ENCODE measurements at regions not wholly inside any gene's neighbourhood (a gene's known extent, or its start where the extent isn't known, plus 50 kb on each side); places are given as distances from the start of the nearest gene placed in this dataset.
"Not testable (repeated sequence)": the region's sequence is repeated elsewhere in the genome, so short reads cannot be mapped to it uniquely, and the experiment has no call there.

DNA sequence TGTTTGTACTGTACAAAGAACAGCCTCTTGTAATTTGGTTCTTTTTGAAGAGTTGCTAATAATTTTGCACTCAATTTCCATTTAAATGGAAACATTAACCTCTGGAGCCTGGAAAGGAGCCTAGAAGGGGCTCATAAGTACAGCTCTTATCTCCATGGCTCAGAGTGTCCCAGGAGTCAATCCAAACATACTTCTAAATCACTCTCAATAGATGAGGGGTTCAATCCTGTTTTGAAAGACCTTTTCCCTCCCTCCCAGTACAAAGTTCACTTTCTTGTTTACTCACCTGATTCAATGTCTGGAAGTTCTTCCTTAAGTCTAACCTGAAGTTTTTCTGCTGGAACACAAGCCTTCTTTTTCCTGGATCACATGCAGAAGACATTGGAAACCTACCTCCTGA lies 273.0 kb upstream of the PLET1 start:
- Mint-ChIP-seq H3K4me3 (no peak overlapping the region), H3K4me1 (ENCODE audit: low read depth) (peaks cover under 1% of the 10 kb centered on the region; the same call in 1 of the 2 replicates), H3K9me3 (no peaks in the 10 kb centered on the region), H3K27me3 (ENCODE audit: insufficient read depth) (peaks cover 26% of the 10 kb centered on the region), H3K27ac (no peak overlapping the region), H3K36me3 (ENCODE audit: low read depth) (no peaks in the 10 kb centered on the region)
- DNase-seq: no peak
- TF ChIP-seq, protein P1, sequence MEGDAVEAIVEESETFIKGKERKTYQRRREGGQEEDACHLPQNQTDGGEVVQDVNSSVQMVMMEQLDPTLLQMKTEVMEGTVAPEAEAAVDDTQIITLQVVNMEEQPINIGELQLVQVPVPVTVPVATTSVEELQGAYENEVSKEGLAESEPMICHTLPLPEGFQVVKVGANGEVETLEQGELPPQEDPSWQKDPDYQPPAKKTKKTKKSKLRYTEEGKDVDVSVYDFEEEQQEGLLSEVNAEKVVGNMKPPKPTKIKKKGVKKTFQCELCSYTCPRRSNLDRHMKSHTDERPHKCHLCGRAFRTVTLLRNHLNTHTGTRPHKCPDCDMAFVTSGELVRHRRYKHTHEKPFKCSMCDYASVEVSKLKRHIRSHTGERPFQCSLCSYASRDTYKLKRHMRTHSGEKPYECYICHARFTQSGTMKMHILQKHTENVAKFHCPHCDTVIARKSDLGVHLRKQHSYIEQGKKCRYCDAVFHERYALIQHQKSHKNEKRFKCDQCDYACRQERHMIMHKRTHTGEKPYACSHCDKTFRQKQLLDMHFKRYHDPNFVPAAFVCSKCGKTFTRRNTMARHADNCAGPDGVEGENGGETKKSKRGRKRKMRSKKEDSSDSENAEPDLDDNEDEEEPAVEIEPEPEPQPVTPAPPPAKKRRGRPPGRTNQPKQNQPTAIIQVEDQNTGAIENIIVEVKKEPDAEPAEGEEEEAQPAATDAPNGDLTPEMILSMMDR (IDR thresholded peaks at IDR 0.05): no peak

DNA sequence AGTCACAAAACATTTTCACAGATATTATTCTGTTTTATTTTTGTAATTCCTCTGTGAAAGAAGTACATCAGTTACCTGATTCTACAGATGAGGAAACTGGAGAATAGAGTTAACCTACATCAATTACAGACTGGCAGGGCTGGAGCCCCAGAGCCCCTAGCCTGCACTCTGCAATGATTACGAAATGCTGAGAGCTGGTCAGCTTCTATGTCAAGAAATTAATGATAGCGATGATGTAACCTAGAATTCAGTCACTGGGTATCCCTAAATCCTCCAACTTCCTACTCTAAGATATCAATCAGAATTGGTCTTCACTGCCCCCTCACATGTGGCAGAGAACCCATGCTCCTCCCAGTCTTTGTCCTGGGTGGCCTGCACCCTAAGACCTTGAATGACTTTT lies 273.5 kb upstream of the PLET1 start:
- Mint-ChIP-seq H3K4me1 (ENCODE audit: low read depth) (peaks cover 6% of the 10 kb centered on the region; the same call in 1 of the 2 replicates), H3K9me3 (no peaks in the 10 kb centered on the region), H3K4me3 (no peak overlapping the region), H3K36me3 (ENCODE audit: low read depth) (no peaks in the 10 kb centered on the region), H3K27me3 (ENCODE audit: insufficient read depth) (peaks cover 27% of the 10 kb centered on the region), H3K27ac (no peak overlapping the region)
- DNase-seq: no peak
- TF ChIP-seq, protein P1 (IDR thresholded peaks at IDR 0.05): no peak

DNA sequence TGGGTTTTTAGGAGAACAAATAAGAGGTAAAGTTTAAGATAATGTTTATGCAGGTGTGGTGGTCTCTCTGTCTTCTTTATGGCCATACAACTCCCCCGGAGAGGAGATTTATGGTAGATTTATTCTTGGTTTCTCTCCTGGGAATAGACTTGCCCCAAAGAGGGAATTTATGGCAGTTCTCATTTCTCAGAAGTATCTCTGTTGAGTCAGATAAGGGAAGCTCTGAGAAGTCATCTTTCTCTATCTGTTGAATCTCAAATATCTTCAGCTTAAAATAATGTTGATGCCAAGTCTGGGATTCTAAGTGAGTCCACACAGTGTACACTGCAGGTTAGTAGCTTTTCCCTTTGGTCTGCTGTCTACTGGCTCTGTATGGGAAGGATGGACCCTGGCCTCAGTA lies 276.4 kb upstream of the PLET1 start:
- TF ChIP-seq, protein P1 (IDR thresholded peaks at IDR 0.05): no peak
- Mint-ChIP-seq H3K27ac (no peak overlapping the region), H3K9me3 (no peaks in the 10 kb centered on the region), H3K4me1 (ENCODE audit: low read depth) (peaks cover 14% of the 10 kb centered on the region; the same call in 1 of the 2 replicates), H3K36me3 (ENCODE audit: low read depth) (no peaks in the 10 kb centered on the region), H3K4me3 (no peak overlapping the region), H3K27me3 (ENCODE audit: insufficient read depth) (peaks cover 28% of the 10 kb centered on the region)
- DNase-seq: no peak

DNA sequence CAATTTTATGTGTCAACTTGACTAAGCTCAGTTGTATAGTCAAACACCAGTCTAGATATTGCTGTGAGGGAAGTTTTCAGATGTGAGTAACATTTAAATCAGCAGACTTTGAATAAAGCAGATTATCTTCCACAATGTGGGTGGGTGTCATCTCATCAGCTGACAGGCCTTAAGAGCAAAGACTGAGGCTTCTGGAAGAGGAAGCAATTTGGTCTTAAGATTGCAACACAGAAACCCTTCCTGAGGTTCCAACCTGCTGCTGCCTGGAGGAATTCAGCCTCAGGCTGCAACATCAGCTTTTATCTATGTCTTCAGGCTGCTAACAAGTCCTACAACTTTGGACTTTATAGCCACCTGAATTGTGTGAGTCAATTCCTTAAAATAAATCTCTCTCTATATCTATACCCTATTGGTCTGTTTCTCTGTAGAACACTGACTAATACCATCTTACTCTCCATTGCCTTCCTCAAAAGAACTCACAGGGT lies 277.2 kb upstream of the PLET1 start:
- TF ChIP-seq, protein P1 (IDR thresholded peaks at IDR 0.05): no peak
- Mint-ChIP-seq H3K36me3 (ENCODE audit: low read depth) (no peaks in the 10 kb centered on the region), H3K27me3 (ENCODE audit: insufficient read depth) (peaks cover 26% of the 10 kb centered on the region), H3K9me3 (no peaks in the 10 kb centered on the region), H3K27ac (no peak overlapping the region), H3K4me3 (no peak overlapping the region), H3K4me1 (ENCODE audit: low read depth) (peaks cover 14% of the 10 kb centered on the region; the same call in 1 of the 2 replicates)
- no peak for DNase-seq

DNA sequence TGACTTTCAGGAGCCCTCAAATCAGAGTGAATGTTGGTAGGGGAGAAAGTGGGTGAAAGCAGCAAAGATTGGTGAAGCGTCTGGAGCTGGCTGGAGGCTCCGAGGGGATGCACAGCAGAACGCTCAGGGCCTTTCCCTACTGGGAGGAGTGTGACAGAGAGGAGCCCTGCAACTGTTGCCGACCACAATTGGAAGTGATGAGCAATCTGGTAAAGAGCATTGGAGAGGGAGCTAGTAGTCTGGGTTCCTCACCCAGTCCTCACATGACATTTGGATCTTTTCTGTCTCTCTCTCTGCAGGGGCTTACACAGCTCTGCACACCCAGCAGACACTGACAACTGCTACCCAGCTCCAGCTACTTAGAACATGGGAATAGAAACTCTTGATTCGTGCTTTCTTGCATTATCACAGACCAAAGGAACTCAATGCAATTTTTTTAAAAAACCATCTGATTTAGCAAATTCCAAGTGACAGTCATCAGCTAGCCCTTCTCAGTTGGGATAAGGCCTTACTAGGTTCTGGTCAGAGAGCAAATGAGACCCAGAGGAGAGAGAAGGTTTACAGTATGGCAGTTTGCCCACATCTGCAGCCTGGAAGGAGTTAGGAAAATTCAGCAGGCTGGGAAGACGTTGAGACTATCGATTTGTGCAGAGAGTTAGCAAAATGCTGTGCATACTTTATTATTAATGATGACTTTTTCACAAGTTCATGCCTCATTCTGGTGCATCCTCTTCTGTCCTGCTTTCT lies 278.0 kb upstream of the PLET1 start:
- DNase-seq: no peak
- Mint-ChIP-seq H3K27me3 (ENCODE audit: insufficient read depth) (peaks cover 23% of the 10 kb centered on the region), H3K27ac (no peak overlapping the region), H3K4me1 (ENCODE audit: low read depth) (peaks cover 14% of the 10 kb centered on the region; the same call in 1 of the 2 replicates), H3K4me3 (no peak overlapping the region), H3K9me3 (no peaks in the 10 kb centered on the region), H3K36me3 (ENCODE audit: low read depth) (no peaks in the 10 kb centered on the region)
- TF ChIP-seq, protein P1 (IDR thresholded peaks at IDR 0.05): no peak

DNA sequence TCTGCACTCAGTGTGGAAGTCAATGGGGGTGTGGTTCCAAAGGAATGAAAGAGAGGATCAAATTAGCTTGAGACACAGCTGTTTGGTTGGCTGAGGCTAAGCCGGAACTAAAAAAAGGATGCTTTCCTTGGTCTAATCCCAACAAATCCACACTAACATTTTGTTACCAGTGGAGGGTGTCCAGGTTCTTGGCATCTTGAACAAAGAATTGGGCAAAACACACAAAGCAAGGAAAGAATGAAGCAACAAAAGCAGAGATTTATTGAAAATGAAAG lies 278.6 kb upstream of the PLET1 start:
- H3K4me1 Mint-ChIP-seq (ENCODE audit: low read depth): peaks cover 14% of the 10 kb centered on the region; the same call in 1 of the 2 replicates
- H3K4me3 Mint-ChIP-seq; H3K36me3 Mint-ChIP-seq (ENCODE audit: low read depth); DNase-seq; H3K9me3 Mint-ChIP-seq; H3K27ac Mint-ChIP-seq: not testable (repeated sequence)
- peaks cover 25% of the 10 kb centered on the region for H3K27me3 Mint-ChIP-seq (ENCODE audit: insufficient read depth)

Data from HFFc6 (cell line).